GM10248 (cell line): ENCODE measurements at regions not wholly inside any gene's neighbourhood (a gene's known extent, or its start where the extent isn't known, plus 50 kb on each side); places are given as distances from the start of the nearest gene placed in this dataset.

Experiments
- CTCF ChIA-PET: fragments of 300-600 bp; sonication (Branson Sonifier 250); formaldehyde crosslinking; extraction: SDS; loops from one replicate; lab custom pipeline; 2021; ENCODE audit warnings: antibody characterized with exemption; lab: Yijun Ruan, JAX
- POLR2A ChIA-PET: fragments of 350-650 bp; sonication (Branson Sonifier 250); formaldehyde crosslinking; extraction: SDS; loops from one replicate; lab custom pipeline; 2020; ENCODE audit warnings: antibody characterized with exemption; lab: Yijun Ruan, JAX
- DNase-seq: peaks from one replicate; pipeline ENCODE4 v3.0.0; 2012; ENCODE audit errors: extremely low spot score
- CTCF ChIP-seq: IDR thresholded peaks from 2 replicates; pipeline ENCODE4 v1.5.1; 2012; ENCODE audit warnings: mild to moderate bottlenecking, low read depth; ENCODE audit errors: extremely low read depth, missing control alignments, control extremely low read depth

GRCh38 chr1:14390816-14391215, 207.7 kb upstream of the KAZN start:
- CTCF ChIA-PET = no interaction called here
- DNase-seq = no peak
- TF ChIP-seq CTCF = no peak
- POLR2A ChIA-PET = no interaction called here

- TF ChIP-seq CTCF = no peak
- no peak for DNase-seq
- POLR2A ChIA-PET = no interaction called here
- CTCF ChIA-PET = no interaction called here
Observed at GRCh38 chr1:14392161-14392858, 206.2 kb upstream of the KAZN start.

GRCh38 chr1:14392859-14393365, 205.6 kb upstream of the KAZN start:
- no peak for DNase-seq
- ChIA-PET CTCF (no interaction called here), POLR2A (no interaction called here)
- no peak for TF ChIP-seq CTCF

GRCh38 chr1:14396100-14396499, 202.4 kb upstream of the KAZN start:
- CTCF ChIA-PET = no interaction called here
- POLR2A ChIA-PET = no interaction called here
- no peak for TF ChIP-seq CTCF

GRCh38 chr1:14403961-14404645, 194.4 kb upstream of the KAZN start:
- POLR2A ChIA-PET = no interaction called here

More at GRCh38 chr1:14396100-14396499, 202.4 kb upstream of the KAZN start:
- DNase-seq = no peak

GRCh38 chr1:14404862-14405301, 193.6 kb upstream of the KAZN start:
- ChIA-PET POLR2A (no interaction called here), CTCF (interaction anchor here (1.1 kb wide), 1 partner anchor 10 kb away, joined by 4 read pairs; no protein-coding TSS in a partner anchor)
- no peak for TF ChIP-seq CTCF
- no peak for DNase-seq

More at GRCh38 chr1:14403961-14404645, 194.4 kb upstream of the KAZN start:
- no peak for TF ChIP-seq CTCF
- CTCF ChIA-PET = no interaction called here
- no peak for DNase-seq
